GM12878 (cell line): ENCODE measurements at regions not wholly inside any gene's neighbourhood (a gene's known extent, or its start where the extent isn't known, plus 50 kb on each side); places are given as distances from the start of the nearest gene placed in this dataset.

ENCODE experiments used
- ATAC-seq: fragments of 200-7000 bp; cut with Tn5 transposase; 3 replicates; pipeline ENCODE4 v1.9.1; 2020; ENCODE audit warnings: mild to moderate bottlenecking, moderate library complexity
- BruUV-seq: library from RNA; stranded (reverse); fragments of 400-500 nt; replicated peaks from 2 replicates; lab custom pipeline; 2021; lab: Mats Ljungman, UMichigan
- CTCF ChIA-PET: fragments of 300-600 bp; sonication (Branson Sonifier 250); formaldehyde crosslinking; extraction: SDS; loops from one replicate; lab custom pipeline; 2021; ENCODE audit warnings: inconsistent platforms; lab: Yijun Ruan, JAX
- POLR2A ChIA-PET: fragments of 350-600 bp; formaldehyde crosslinking; extraction: SDS; loops from one replicate; lab custom pipeline; 2021; ENCODE audit warnings: inconsistent platforms; lab: Charles Lee
- RAD21 ChIA-PET: fragments of 300-600 bp; sonication (Branson Sonifier 250); formaldehyde crosslinking; loops from one replicate; lab custom pipeline; 2023; ENCODE audit warnings: antibody characterized with exemption; ENCODE audit not compliant: unreplicated experiment; lab: Charles Lee
- SMC1A ChIA-PET: fragments of 300-600 bp; sonication (Branson Sonifier 250); formaldehyde crosslinking; loops from one replicate; lab custom pipeline; 2023; ENCODE audit not compliant: unreplicated experiment, uncharacterized antibody; lab: Charles Lee
- DNase-seq: peaks from one replicate; pipeline ENCODE4 v3.0.0-alpha.2; 2011; ENCODE audit warnings: low read depth, low spot score
- FAIRE-seq: peaks from 3 replicates; lab custom pipeline; 2011; peaks lifted over from hg19 to GRCh38; lab: Jason Lieb, UNC
- H2AFZ ChIP-seq: 2 replicates; pipeline ENCODE4 v1.6.0; 2011; ENCODE audit warnings: low read depth, low read length, control low read depth; ENCODE audit not compliant: control insufficient read depth
- H3K27ac ChIP-seq: 2 replicates; pipeline ENCODE4 v1.5.1; 2011; ENCODE audit warnings: control low read depth; ENCODE audit not compliant: control insufficient read depth, insufficient read depth
- H3K27me3 ChIP-seq, 2 experiments: replicated peaks in 1 of 2; 2 replicates each; pipeline versions ENCODE4 v1.6.0 to v1.6.1; 2011; ENCODE audit warnings: low read length in 1 of 2; ENCODE audit not compliant: control insufficient read depth in 2 of 2, insufficient read depth in 2 of 2
- H3K36me3 ChIP-seq, 2 experiments: 2 replicates each; pipeline ENCODE4 v1.5.1; 2011; ENCODE audit warnings: low read length in 1 of 2; ENCODE audit not compliant: control insufficient read depth in 2 of 2, insufficient read depth in 2 of 2
- H3K4me1 ChIP-seq: 2 replicates; pipeline ENCODE4 v1.6.1; 2011; ENCODE audit warnings: mild to moderate bottlenecking, low read length, moderate library complexity, mixed read lengths; ENCODE audit not compliant: control insufficient read depth, insufficient read depth
- H3K4me2 ChIP-seq: 2 replicates; pipeline ENCODE4 v1.6.0; 2011; ENCODE audit warnings: control low read depth; ENCODE audit not compliant: control insufficient read depth, insufficient read depth
- H3K4me3 ChIP-seq: fragments of 200-600 bp; sonication (generic); 2 replicates; pipeline ENCODE4 v1.5.1; 2016
- H3K79me2 ChIP-seq: 2 replicates; pipeline ENCODE4 v1.6.0; 2011; ENCODE audit warnings: low read length; ENCODE audit not compliant: control insufficient read depth, insufficient read depth
- H3K9ac ChIP-seq: 2 replicates; pipeline ENCODE4 v1.8.0; 2011; ENCODE audit warnings: low read length, control low read depth, mixed read lengths; ENCODE audit not compliant: control insufficient read depth, insufficient read depth
- H3K9me3 ChIP-seq: replicated peaks from 3 replicates; pipeline ENCODE4 v1.5.1; 2011; ENCODE audit warnings: mild to moderate bottlenecking, low read length; ENCODE audit not compliant: control insufficient read depth, insufficient read depth
- H4K20me1 ChIP-seq: 2 replicates; pipeline ENCODE4 v1.6.0; 2011; ENCODE audit not compliant: control insufficient read depth, insufficient read depth
- CEBPB ChIP-seq, 2 experiments: fragments of 150-350 bp in 1 of 2; IDR thresholded peaks; 2 replicates each; pipeline ENCODE4 v1.6.1; 2012 to 2014; ENCODE audit warnings: low read depth in 2 of 2, low read length in 2 of 2, borderline replicate concordance in 1 of 2, inconsistent platforms in 1 of 2
- CHD1 ChIP-seq: IDR thresholded peaks from 2 replicates; pipeline ENCODE4 v1.6.1; 2012; ENCODE audit warnings: low read depth, low read length, improper control_type of control experiment
- EZH2 ChIP-seq: IDR thresholded peaks from 2 replicates; pipeline ENCODE4 v1.6.1; 2012; ENCODE audit warnings: low read depth, mild to moderate bottlenecking, control low read depth, inconsistent platforms, low read length, borderline replicate concordance; ENCODE audit not compliant: control insufficient read depth
- KLF5 ChIP-seq: fragments of 450-650 bp; IDR thresholded peaks from 2 replicates; pipeline ENCODE4 v1.6.1; 2014; ENCODE audit warnings: mild to moderate bottlenecking; ENCODE audit not compliant: partially characterized antibody
- MLLT1 ChIP-seq: fragments of 450-650 bp; IDR thresholded peaks from 2 replicates; pipeline ENCODE4 v1.6.1; 2016; ENCODE audit warnings: mild to moderate bottlenecking
- NRF1 ChIP-seq: conservative IDR thresholded peaks from 2 replicates; pipeline ENCODE4 v1.6.1; 2011; ENCODE audit warnings: mild to moderate bottlenecking, low read depth, low read length, improper control_type of control experiment
- PBX3 ChIP-seq: IDR thresholded peaks from 2 replicates; pipeline ENCODE4 v1.6.1; 2011; ENCODE audit warnings: mild to moderate bottlenecking, low read depth, low read length, moderate library complexity; ENCODE audit not compliant: insufficient replicate concordance
- WRNIP1 ChIP-seq: IDR thresholded peaks from 2 replicates; pipeline ENCODE4 v1.6.1; 2011; ENCODE audit warnings: low read depth, low read length, improper control_type of control experiment, borderline replicate concordance
- WGBS: methylation state at CpG from one replicate; pipeline ENCODE4 v1.1.6; 2016; ENCODE audit warnings: low lambda C conversion rate; ENCODE audit not compliant: insufficient replicate concordance, insufficient coverage; ENCODE audit errors: missing lambda C conversion rate; 5-methylcytosine and 5-hydroxymethylcytosine counted together
- in situ Hi-C: fragments of 300-500 bp; cut with MboI; formaldehyde crosslinking; loops from 9 replicates; pipeline ENCODE4 v1.14.3; 2018; ENCODE audit warnings: mixed read lengths
- intact Hi-C: fragments of 100-400 bp; cut with micrococcal nuclease; formaldehyde crosslinking; loops from one replicate; pipeline ENCODE4 v1.14.2; 2022; ENCODE audit not compliant: unreplicated experiment

- SMC1A ChIA-PET = interaction anchor here (0.6 to 2.3 kb wide), 2 partner anchors 13 to 458 kb away, joined by 3 to 5 read pairs; no protein-coding TSS in a partner anchor
- in situ Hi-C loops (no loop called here), intact Hi-C loops (no loop called here)
- H2AFZ ChIP-seq = no peak overlapping the region
- BruUV-seq = no TSS peak
- H3K9ac ChIP-seq = no peak overlapping the region
- H3K9me3 ChIP-seq = no peaks in the 10 kb centered on the region
- no peak for ATAC-seq
- H3K79me2 ChIP-seq = no peaks in the 10 kb centered on the region
- CTCF ChIA-PET = no interaction called here
- TF ChIP-seq CHD1 = no peak
- no peak for TF ChIP-seq KLF5
- TF ChIP-seq MLLT1 = no peak
- TF ChIP-seq CEBPB (IDR thresholded peaks at IDR 0.05; ENCODE audit: borderline replicate concordance in 1 of 2, low read depth in 2 of 2, low read length in 2 of 2) = no peak
- TF ChIP-seq WRNIP1 = no peak
- no peak for TF ChIP-seq EZH2
- TF ChIP-seq PBX3 = no peak
- no peak for TF ChIP-seq NRF1
- POLR2A ChIA-PET = no interaction called here
- H3K27me3 ChIP-seq = no peaks in the 10 kb centered on the region
- H3K4me2 ChIP-seq = no peak overlapping the region
- H3K27ac ChIP-seq = no peak overlapping the region
- no peak overlapping the region for H3K4me3 ChIP-seq
- RAD21 ChIA-PET = interaction anchor here (0.7 kb wide), 1 partner anchor 68 kb away, joined by 3 read pairs; no protein-coding TSS in a partner anchor
- H4K20me1 ChIP-seq = no peaks in the 10 kb centered on the region
- no peaks in the 10 kb centered on the region for H3K36me3 ChIP-seq
- no peak for DNase-seq
- WGBS = 0% methylated on average over 2 of the region's 2 CpGs
- no peaks in the 10 kb centered on the region for H3K4me1 ChIP-seq
- no peak for FAIRE-seq
Measured at GRCh38 chr9:25584611-25585010, 93.6 kb downstream of the TUSC1 start.
